ENCODE measurements at regions not wholly inside any gene's neighbourhood (a gene's known extent, or its start where the extent isn't known, plus 50 kb on each side); places are given as distances from the start of the nearest gene placed in this dataset.

DNA sequence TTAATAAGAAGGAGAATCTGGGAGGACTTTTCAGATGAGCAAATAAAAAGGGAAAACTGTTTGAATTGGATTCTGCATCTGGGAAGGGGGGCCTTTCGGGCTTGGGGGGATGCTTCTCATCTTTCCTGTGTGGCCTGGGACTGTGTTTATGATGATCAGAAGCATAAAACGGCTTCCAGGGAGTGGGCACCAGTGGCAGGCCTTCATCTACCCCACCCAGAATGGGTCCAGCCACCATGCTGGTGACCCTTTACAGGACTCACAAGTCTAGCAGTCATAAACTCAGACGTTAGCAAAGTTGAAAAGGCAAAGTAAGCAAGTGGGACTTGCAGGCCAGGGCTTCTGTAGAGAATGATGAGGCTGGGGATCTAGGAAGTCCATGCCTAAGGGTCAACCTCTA is 198.3 kb upstream of the ZMIZ1 start:
- DNase-seq, result no peak

DNA sequence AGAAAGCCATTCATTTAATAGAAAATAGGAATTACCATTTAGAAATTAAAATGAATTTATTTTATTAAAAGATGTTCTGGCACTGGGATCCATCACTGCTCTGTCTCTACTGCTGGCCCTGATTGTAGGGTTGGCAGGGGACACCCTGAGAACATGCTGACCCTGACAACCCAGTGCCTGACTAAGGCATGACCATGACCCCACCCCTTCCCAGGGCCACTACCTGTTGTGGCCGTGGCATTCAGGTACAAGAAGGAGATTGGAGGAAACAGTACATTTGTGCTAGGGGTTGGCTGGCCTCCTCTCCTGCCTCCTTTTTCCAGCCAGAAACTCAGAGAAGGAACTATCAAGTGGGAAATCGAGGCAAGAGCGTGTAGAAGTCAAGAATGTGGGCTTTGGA is 197.0 kb upstream of the ZMIZ1 start:
- DNase-seq, result no peak

DNA sequence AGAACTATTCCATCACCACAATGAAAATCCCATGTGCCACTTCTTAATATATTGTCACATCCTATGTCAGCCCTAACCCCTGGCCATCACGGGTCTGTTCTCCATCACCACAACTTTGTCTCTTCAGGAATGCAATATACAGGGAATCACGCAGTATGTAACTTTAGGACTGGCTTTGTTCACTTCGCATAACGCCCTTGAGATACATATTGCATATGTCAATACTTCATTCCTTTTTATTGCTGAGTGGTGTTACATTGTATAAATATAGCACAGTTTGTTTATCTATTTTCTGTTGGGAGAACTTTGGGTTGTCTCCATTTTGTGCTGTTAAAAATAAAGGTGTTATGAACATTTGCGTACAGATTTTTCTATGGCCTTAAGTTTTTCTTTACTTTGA is 195.4 kb upstream of the ZMIZ1 start:
- DNase-seq, result no peak

DNA sequence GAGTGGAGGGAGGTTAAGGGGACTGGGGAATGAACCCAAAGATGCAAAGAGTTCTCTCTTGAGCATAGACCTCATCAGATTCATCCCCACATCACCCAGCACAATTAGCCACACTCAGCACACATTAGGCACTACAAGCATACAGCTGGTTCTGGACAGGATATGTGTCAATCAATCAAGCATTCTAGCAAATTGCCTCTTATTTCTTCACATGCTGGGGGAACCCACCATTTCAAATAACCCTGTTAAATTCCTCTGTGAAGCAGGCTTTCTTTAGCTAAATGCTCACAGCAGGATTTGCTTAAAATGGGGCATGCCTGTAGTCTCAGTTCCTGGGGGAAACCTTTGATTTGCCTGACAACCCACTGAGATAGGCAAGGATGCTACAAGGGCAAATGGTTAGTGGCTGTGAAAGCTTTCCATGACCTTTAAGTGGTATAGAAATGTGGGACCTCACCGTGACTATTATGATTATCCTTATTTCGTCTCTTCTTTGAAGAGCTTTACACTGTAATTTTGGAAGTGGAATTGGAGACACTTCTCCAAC is 193.4 kb upstream of the ZMIZ1 start:
- DNase-seq, result no peak

DNA sequence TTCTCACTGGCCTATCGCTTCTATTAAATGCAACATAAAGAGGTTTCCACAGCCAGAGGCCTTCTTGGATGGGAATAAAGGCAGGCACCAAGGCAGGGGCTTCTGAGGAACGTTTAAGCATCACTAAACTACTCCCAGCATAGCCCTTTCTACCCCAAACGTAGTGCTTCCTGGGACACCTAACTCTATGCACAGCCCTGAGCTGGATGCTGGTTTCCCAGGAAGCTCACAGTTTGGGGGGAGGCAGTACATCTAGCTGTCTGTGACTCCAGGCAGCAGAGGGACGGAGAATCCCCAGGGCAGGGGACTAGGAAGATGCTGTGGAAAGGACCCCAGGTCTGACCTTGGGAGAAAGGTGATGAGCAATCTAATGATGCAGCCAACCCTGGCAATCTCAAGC is 192.8 kb upstream of the ZMIZ1 start:
- DNase-seq, result no peak

DNA sequence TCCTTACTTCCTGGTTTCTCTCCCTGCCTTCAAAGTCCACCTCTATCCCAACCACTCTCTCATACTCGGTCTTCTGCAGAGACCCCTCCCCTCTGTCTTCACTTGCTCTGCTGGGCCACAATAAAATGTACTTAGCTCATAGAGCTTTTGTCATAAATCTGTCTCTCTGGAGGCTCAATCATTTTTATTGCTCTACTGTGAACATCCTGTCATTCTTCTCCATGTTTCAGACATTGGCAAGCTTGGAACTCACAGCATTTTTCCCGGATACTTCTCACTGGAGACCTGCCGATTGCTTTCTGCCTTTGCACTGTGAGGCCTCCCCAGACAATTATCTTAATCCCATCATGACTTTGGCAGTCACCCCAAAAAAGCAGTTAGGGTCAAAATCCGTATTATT is 192.3 kb upstream of the ZMIZ1 start:
- DNase-seq, result no peak

DNA sequence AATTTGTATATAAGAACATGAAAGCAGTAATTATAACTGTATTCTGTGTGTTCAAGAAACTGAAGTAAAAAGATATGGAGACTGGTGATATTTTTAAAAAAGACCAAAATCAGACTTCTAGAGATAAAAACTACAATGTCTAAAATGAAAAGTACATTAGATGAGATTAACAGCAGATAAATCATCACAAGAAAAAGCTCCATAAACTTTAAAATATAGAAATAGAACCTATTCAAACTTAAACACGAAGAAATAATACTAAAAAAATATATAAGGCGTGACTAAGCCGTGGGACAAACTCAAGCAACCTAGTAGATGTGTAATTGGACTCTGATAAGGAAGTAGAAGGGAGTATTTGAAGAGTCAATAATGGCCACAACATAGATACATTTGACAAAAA is 189.1 kb upstream of the ZMIZ1 start:
- no peak for DNase-seq

DNA sequence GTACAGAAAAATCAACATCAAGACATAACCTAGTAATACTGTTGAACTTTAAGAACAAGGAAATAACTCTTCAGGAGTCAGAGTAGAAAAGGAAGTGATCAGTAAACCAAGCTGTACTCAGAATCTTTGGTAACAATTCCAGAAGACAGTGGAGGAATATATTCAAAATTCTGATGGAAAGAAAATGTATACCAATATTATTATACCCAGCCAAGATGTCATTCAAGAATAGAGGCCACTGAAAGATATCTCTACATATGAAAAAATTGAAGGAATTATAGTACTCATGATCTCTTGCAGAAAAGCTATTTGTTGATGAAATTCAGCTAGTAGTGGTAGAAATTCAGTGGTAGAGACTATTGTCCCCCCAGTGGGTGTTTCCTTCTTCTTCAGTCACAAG is 182.6 kb upstream of the ZMIZ1 start:
- DNase-seq, result no peak

DNA sequence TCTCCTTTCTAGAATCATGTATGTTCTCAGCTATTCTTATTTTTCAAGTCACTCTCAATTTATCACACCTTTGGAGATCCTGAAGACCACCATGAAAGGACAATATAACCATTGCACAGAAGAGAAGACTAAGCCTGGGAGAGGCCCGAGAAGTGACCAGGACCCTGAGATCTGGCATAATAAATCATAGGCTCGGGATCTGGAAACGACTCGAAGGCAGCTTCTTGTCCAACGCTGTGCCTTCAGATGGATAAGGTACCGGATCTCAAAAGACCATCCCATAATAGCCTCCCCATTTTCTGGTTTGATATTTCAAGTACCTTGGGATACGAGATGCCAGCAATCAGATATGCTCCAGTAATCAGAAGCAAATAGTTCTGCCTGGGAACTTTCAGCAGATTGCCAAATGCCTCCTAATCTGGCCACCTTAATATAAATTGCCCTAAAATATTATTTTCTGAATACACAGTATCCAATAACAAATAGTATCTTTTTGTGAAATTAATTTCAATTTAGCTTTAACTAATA is 179.2 kb upstream of the ZMIZ1 start:
- DNase-seq, result no peak

DNA sequence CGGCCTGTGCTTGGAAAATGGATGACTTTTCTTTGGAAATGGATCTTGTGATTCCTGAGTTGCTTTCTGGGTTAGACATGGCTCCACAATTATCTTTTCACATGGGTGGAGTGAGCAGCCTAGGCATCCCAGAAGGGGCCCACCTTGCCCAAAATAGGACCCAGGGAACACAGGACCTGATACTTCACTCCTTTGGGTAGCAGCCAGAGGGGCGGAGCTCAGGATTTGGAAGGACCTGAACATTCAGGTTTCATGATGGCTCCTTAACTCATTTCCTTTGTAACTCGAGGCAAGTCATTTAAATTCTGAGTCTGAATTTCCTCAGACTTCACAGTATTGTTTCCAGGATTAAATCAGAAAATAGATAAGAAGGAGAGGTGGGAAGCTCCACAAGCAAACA is 178.3 kb upstream of the ZMIZ1 start:
- DNase-seq, result no peak

DNA sequence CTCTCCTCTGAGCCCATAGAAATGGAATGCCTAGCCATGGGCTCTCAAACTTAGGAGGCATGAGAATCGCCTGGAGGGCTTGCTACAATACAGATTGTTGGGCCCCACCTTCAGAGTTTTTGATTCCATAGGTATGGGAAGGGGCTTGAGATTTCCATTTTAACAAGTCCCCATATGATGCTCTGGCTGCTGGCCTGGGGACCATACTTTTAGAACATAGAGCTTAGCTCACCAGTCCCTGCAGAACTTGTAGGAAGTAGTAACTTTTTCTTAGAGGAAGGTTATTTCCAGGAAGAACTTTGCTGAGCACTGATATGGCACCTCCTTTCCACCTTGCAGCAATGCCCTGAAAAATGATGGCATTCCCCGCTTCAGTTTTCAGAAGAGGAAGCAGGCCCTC is 177.0 kb upstream of the ZMIZ1 start:
- DNase-seq, result no peak

DNA sequence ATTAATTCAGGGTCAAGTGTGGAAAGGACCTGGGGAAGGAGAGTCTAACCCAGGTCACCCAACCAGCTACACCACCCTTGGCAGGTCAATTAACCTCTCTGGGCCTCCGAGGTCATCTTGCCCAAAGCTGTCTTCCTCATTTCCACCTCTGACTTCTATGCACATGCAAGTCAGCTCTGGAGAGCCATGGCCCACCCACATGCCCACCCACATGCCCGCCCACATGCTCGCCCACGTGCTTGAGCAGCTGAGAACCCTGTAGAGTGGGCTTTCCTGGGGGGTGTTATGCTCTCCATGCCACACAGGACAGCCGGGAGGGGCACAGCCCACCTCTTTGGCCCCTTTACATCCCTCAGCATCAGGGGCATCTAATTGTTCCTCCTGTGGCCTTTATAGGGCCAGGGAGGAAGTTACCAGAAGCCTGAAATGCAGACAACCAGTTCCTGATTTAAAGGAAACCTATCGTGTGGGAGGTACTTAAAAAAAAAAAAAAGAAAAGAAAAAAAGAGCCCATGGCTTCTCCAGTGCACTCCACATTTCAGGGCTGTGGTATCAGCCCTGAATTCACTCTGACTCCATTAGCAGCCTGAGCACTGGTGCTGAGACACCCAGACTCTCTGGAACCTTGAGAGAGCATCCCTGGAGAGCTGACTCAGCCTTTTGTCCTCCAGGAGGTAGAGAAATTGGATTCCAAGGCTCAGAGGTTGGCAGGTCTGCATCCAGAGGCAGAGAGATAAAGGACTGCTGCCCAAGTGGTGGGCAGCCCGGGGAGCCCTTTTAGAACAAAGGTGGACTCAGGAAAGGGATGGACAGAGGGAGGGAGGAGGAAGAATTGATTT is 176.2 kb upstream of the ZMIZ1 start:
- no peak for DNase-seq

DNA sequence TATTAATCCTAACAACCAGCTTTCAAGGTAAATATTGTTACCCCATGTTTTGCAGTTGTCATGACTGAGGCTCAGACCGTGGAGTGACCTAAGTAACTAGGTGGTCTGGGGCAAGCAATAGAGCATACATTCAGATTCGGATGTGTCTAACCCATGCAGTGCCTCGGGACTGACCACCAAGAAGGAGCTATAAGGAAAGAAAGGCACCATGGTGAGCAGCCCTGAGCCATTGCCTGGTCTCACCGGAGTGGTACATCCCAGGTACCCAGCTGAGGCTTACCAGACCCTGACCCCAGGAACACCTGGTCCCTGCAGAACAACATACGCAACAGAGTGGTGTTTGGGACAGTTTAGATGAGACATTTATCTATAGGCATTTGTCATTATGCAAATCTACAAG is 175.5 kb upstream of the ZMIZ1 start:
- DNase-seq, result no peak

DNA sequence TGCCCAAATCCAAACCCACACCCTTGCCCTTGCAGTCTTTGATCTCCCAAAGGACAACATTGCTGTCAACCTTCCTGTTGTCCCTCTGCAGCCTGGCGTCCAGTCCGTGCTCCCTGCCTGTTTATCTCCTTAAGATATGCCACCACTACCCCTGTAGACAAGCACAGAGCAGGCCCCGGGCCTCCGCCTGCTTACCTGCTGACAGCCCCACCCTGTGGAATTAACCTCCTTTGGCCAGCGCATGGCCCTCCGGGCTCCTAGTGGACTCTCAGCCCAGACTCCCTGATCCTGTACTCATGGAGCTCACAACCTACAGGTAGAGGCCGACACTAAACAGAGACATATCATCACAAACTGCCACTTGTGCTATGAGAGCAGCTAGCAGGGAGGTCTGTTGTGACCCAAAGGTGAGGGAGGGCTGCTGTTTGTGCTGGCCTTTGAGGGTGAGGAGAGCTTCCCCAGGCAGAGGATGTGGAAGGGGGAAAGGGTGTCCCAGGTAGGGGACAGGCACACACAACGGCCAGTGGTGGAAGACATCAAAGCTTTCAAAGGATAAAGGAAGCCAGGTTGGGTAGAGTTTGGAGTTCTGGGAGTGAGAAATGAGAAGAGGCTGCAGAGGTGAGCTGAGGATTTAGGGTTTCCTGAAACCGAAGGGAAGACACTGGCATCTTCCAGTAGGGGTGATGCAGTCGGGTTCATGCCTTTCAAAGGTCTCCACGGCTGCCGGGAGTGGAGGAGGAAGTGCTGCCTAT is 174.5 kb upstream of the ZMIZ1 start:
- no peak for DNase-seq

DNA sequence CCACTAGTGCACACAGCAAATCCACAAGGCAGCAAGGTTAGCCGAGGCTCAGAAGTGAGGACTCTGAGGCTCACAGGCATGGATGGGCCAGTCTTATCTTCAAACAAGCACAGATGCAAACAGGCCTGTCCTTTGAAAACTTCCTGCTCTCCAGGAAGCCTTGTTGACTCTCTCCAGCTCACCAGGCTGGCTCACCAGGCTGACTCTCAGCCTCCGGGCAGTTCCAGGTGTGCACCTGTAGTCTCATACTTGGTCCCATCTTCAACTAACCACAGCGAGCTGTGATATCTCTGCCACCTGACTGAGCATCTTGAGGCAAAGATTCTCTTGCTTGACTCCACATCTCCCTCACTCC is 173.9 kb upstream of the ZMIZ1 start:
- DNase-seq, result no peak

DNA sequence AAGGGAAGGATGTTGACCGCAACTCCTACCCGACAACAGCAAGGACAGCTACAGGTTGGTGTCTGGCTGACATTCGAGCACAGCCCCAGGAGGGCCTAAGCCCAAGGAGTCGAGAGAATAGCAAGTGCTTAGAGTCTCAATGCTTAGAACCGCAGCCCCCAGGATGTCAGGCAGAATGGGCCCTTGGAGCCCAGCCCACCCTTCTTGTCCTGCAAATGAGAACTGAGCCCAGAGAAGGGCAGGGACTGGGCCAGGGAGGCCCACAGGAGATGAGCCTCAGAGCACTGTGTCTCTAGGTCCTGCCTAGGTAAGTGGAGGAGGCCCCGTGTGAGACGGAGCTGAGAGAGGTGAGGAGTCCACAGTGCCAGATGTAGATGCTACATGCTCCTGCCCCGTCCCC is 173.3 kb upstream of the ZMIZ1 start:
- DNase-seq, result no peak

DNA sequence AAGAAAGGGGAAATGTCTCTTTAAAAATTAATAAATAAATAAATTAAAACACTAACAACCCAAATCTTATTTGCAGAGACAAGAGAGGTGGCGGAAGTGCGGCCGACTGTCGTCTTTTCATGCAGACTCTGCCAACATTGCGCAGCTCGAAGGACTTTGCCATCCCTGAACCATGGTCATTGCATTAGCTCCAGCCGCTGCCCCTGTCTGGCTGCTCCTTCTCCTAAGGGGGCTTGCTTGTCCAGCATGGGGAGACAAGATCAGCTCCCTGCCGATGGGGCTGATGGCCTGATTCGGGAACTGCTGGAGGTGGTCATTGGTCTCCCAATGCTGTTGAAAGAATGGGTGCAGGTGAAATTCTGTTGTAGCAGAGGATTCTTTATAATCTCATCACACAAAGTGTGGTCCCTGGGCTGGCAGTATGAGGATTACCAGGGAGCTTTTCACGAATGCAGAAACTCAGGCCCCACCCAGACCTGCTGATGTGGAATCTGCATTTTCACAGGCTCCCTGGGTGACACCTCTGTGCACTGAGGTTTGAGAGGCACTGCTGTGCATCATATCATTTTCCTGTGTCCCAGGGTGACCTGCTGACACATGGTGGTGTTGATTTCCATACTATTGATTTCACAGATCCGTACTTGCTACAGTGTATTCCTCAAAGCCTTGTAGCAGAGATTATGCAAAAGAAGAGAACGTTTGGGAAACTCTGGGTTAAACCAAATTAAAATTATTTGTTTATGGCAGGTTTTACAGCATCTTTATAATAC is 172.4 kb upstream of the ZMIZ1 start:
- DNase-seq, result no peak

DNA sequence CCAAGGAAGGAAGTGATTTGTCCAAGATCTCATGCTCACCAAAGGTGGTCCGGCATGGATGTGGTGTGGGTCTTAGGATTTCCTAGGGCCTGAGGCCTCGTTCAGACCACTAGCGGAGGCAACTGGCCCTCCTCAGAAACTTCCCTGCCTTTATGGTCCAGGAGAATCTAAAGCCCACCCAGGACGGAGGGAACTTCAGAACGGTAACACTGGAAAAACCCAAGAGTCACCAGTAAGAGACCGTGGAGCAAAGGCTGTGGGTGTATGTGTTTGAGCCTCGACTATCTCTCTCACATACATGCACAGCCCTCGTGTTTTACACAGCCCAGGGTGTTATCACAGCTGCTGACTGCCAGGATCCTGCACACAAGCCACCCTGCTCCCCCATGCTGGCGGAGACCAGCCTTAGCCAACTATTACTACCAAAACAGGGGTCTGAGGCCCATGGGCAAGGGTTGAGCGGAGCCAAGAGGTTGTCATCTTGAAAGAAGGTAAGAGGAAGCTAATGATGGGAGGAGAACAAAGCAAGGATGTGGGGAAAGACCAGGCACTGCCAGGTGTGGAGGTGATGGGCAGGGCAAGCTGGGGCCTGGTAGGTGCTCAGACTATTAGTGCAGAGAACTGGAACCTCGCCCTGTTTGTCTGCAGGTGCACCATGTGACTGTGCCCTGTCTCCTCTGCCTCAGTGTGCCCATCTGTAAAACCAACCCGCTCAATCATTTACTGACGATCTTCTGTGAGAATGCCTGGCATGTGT is 170.2 kb upstream of the ZMIZ1 start:
- no peak for DNase-seq

DNA sequence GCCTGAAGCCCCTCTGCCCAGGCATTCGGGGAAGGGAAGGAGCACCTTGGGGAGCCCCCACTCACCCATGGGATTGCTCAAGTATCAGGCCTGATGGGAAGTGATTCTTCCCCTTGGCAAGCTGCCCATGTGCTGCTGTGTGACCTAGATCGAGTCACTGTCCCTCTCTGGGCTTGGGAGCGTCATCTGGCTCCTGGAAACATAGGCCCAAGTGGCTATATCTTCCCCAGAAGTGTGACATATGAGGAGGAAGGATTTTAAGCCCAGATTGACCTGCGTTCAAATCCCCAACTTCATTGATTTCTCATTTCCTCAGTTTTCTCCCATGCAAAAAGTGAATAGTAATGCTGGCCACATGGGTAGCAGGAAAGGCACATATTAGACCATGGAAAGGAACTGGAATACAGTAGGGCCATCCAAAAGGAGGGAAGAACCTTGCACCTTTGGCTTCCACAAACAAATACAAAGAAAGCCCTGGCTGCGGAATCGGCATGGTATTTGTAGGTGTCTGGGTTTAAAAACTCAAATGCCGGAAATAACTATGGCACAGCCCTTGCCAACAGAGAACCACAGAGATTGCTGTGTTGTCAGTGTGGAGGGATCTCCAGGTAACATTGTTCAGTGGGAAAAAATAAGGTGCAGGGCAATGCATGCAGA is 169.5 kb upstream of the ZMIZ1 start:
- DNase-seq, result no peak

DNA sequence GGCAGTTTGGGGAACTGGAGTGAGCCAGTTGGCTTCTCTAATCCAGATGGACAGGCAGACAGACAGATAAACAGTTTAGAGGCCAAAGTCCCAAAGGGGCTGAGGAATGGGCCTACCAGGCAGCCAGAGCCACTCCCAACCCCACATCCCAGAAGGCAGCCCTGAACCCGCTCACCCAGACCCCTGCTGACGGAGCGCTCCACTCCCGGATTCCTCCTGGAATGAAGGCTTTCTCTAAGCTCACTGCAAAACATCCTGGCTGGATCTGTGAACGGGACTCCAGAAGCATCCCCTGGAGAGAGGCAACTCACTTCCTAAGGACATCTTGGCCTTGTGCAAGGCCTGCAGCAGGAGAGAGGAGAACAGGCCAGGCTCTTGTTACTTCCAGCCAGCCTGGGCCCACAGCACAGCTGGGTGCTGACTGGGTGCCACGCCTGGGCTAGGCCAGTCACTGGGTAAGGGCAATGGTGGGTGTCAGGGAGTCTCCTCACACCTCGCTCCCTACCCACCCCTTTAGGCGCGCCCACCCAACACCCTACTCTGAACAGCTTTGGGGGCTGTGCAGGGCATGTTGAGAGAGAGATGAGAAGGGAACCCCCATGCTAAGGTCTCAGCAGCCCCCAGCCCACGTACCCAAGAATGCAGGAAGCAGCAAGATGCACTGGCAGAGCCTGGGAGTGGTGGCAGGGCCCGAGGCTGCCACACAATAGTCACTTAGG is 168.6 kb upstream of the ZMIZ1 start:
- no peak for DNase-seq

DNA sequence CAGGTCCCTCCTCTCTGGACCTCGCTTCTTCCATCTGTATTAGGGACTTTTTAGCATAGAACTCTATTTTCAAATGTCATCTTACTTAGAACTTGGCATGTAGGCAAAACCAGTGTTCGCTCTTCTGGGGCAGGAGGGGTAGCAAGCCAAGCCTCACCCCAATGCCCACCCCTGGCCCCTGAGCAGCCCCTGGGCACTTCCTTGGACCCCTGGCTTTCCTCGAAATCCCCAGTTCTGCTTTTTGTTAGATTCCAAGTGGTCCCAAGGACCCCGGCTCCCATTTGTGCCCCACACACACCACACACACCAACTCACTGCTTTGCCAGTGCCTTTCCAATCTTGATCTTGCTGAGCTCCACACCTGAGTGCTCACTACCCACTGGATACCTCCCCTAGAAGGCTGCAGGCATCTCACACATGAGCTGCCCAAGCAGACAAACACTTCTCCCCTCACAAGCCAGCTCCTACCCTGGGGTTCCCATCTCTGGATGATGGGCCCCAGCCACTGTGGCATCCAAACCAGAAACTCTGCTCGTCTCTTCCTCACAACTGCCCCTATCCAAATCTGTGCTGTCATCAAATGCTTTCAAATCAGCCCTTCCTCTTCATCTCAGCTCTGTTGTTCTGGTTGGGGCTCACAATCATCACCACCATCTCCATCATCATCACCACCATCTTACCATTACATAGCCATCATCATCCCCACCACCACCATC is 167.9 kb upstream of the ZMIZ1 start:
- no peak for DNase-seq
